Activated CD4-positive, alpha-beta T cell treated with anti-CD3 and anti-CD28 coated beads for 1 hour (primary cell): ENCODE measurements at regions not wholly inside any gene's neighbourhood (a gene's known extent, or its start where the extent isn't known, plus 50 kb on each side); places are given as distances from the start of the nearest gene placed in this dataset.

Experiments used
- DNase-seq: peaks from one replicate; pipeline ENCODE4 v3.0.0-alpha.2; 2020

DNA sequence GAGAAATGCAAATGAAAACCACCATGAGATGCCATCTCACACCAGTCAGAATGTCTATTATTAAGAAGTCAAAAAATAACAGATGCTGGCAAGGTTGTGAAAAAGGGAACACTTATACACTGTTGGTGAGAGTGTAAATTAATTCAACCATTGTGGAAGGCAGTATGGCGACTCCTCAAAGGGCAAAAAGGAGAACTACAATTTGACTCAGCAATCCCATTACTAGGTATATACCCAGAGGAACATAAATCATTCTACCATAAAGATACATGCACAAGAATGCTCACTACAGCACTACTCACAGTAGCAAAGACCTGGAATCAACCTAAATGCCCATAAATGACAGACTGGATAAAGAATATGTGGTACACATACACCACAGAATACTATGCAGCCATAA lies 161.1 kb upstream of the PDGFD start:
- DNase-seq: no peak

DNA sequence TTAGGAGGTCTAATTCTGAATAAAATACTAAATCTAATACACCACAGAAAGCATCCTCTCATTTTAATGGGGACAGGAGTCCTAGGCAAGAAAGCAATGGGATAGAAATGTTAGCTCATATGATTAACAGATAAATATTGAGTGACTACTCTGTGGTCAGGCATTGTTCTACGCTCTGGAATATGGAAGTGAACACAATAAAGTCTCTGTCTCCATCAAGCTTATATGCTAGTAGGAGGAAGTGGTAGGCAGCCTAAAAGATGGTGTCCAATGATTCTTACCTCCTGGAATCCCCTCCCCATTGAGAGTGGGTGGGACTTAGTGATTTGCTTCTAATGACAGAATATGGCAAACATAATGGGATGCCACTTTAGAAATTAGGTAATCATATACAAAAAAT lies 160.3 kb upstream of the PDGFD start:
- DNase-seq: no peak

DNA sequence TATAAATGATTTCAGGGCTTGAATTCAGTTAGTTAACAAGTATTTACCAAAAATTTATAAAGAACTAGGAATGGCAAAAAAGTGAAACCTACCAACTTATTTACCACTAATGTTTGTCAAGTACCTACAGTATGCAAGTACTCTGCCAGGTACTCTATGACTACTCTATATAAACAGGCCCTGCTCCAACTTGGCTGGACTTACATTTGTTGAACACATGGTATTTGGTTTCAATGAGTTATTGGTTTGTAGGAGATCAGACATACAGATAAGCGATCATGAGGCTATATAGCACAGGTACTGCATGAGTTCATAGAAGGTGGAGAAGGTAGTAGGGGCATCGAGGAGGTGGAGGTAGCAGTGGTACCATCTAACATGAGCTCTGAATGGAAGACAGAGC lies 159.9 kb upstream of the PDGFD start:
- no peak for DNase-seq

DNA sequence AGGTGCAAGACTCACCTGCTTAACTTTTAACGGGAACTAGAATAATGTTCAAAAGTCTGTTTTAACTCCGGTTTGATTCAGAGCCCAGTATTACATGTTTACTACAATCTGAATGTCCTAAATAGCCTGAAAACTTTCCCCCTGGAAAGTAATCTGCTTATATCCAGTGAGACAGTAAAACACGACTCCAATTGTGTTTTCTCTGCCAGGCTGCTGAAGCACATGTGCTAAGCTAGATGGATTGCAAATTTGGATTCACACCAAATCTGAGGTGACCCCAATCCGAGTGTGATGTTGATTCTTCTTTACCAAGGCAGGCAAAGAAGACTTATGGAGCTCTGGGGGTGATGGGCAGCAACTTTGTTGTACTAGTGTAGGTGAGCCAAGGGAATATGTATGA lies 158.7 kb upstream of the PDGFD start:
- no peak for DNase-seq

DNA sequence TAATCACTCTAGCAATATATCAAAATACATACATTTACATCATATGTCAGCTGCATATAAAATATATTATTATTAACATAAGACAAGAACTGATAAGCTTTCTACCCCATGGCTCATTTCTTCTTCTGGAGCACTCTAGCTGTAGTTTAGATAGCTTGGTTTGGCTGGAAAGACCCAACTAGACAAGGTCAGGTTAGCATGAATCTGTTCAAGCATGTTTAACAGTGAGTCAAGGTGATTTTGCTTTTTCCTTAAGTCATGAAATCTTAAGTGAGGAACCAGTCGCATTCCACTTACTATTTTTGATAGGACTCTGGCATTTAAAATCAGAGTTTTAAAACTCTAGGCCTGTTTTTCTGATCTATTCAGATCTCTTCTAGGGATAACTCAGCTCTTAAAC lies 157.0 kb upstream of the PDGFD start:
- no peak for DNase-seq

DNA sequence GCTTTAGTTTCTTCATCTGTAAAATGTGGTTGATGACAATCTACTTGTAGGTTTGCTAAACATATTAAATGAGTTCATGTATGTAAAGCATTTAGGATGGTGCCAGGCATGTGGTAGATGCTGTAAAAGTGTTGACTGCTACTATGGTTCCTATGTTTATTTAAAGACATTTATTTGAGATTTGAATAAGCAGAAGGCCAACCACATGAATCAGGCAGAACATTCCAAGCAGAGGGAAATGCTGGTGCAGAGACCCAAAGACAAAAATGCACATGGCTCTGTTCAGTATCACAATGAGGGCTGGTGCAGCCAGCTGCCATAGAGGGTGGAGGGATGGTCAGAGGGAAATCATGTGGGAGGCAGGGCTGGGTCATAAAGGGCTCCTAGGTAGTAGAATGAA lies 156.2 kb upstream of the PDGFD start:
- DNase-seq: no peak

DNA sequence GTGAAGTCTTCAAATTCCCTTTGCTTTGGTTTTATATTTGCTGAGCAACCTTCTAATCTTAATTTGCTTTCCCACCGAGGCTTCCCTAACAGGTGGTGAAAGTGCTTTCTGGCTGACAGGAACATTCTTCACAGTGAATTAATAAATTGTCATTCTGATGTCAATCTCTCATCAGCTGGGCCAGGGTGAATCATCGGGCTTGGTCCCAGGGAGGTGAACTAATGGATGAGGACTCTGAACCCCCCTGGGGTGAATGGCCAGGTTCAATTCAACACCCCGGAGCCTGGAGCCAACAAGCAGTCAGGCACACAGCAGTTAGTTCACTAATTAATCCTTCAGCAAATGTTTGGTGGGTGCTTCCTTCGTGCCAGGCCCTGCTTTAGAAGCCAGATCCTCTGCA lies 155.4 kb upstream of the PDGFD start:
- DNase-seq: no peak

DNA sequence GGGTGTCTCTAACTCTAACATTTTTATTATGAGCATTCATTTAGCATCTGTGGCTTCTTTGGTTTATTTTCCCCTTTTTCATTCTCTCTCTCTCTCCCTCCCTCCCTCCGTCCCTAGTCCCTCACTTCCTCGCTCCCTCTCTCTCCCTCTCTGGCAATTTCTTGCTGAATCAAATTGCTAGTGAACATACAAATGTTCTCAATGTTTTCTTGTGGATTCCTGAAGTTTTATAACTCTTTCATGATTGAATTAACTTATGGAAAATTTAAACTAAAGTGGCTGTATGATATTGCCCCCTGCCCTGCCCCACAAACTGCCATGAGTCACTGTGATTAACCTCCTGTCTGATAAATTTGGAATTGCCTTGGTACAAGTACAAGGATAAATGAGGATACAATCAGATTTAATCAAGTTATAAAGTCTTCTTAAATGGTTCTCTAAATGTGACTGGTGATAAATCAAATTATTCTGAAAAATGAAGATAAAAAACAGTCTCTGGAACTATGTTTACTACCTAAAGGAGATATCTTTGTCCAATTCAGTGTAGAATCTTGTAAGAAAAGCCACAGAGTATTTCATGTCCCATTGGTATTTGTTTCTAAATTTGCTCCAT lies 143.0 kb upstream of the PDGFD start:
- no peak for DNase-seq

DNA sequence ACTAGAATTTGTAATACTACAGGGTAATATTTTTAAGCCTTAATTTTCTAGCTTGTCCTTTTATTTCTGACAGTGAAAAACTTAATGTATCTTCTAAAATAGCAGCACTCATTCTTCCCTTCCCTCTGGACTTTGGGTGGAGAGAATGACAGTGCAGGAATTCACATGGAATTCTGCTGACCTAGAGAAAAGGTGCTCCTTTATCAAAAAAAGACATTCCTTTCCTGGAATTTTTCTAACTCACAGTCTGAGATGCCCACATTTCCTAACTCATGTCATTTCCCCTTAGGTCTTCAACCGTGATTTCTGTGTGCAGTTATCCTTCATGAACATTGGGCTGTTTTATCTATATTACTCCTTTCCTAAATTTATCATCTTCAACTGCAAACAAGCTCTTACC lies 137.8 kb upstream of the PDGFD start:
- no peak for DNase-seq

DNA sequence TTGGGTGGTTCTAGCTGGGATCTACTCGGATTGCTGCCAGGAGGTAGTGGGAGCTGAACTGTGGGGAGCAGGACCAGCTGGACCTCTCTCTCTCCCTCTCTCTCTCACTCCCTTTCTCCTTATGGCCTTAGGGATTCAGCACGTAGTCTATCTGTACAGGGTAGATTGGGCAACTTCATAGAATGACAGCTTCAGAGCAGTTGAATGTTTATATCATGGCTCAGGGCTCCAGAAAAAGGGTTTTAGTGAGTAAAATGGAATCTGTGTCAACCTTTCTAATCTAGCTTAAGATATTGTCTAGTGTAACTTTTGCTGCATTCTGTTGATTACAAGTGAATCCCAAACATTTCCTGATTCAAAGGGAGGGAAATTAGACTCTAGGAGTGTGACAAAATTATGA lies 127.7 kb upstream of the PDGFD start:
- no peak for DNase-seq

DNA sequence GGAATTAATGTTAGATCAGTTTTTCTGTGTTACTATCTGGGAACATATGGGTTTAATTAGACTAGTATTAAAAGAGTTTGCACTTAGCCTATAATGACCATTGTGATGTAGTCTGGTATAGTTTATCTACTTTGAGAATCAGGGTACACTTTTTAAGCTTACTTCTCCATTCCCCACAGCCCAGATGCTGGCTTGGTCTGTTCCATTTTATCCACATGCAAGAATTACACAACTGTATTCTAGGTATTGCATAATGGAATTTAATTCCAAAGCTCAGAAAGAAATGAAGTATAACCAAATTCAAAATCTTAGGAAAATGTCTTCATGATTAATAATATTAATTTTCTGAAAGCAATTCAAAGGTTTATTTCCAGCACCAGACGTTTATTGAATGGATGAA lies 122.2 kb upstream of the PDGFD start:
- DNase-seq: no peak

DNA sequence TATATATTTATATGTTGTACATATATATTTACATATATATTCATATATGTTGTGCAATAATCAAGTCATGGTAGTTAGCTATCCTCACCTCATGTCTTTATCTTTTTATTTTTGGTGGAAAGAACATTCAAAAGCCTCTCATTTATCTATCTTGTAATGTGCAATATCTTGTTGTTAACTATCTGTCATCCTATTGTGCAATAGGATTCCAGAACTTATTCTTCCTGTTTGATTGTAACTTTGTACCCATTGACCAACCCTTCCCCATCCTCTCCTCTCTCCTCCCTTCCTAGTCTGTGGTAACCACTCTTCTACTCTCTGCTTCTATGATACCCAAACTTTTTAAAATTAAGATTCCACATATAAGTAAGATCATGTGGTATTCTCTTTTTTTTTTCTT lies 115.6 kb upstream of the PDGFD start:
- no peak for DNase-seq

DNA sequence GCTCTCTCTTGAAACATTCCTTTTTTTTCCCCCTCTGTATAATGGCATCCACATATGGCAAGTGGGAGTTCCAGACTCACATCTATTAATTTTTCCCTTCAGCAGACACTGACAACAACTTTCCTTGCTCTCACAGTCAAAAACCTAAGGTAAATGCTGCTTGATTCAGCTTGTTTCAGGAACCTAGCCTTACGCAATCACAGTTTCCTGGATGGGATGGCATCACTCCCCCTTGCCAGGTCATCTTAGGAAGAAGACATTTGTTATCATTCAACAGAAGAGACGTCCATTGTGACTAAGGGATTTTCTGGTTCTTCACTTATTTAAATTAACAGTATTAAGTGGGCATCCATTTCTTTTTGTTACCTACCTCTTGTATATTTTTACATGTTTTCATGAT lies 112.0 kb upstream of the PDGFD start:
- no peak for DNase-seq

DNA sequence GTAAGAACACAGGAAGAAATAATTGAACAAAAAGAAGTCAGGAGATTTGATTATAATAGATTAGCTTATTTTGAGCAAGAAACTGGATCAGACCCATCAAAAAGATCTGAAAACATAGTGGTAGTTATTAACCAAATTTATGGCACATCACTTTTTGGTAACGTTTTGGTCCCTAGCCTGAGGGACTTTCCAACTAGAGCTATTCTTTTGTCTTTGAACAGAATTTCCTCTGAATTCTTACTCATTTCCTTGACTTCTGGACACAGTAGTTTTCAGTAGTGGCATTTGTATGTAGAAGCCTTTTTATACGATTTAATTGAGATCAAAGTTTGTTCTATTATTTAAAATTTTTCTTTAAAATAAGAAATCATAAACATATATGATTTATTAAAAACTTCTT lies 96.5 kb upstream of the PDGFD start:
- no peak for DNase-seq

DNA sequence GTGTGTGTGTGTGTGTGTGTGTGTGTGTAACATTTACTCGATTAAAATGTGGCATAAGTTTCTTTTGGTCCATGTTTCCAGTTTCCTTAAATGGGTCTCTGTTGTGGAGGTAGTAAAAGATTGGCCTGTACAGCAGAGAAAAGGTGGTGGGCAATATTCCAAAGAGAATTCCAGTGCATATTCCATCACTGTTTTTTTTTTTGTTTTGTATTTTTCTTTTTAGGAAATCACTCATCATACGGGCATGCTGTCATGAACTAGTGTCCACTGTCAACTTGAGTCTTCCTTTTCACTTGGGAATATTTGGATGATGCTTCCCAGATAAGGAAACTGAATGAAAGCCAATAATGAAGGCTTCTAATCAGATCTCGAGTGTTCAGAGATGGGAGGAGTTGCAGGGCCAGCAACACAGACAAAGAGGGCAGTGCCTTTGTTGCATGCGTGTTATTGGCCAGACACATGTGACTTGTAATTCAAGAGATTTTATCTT lies 95.2 kb upstream of the PDGFD start:
- DNase-seq: no peak

DNA sequence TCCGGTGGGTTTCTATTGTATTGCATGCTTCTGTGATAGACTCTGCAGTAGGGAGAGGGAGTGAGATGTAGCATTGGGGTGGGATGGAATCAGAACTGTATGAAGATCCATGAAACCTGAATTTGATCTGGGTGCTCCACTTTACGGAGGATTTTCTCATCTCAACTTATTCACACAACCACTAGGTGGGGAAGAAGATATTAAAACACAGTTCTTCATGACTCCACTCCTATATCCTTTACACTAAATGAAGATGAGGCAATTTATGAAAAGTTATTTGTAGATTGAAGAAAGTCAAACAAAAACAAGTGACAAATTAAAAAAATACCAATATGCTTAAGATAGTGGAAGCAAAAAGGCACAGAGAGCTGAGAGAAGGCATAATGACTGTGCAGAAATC lies 92.6 kb upstream of the PDGFD start:
- DNase-seq: no peak

DNA sequence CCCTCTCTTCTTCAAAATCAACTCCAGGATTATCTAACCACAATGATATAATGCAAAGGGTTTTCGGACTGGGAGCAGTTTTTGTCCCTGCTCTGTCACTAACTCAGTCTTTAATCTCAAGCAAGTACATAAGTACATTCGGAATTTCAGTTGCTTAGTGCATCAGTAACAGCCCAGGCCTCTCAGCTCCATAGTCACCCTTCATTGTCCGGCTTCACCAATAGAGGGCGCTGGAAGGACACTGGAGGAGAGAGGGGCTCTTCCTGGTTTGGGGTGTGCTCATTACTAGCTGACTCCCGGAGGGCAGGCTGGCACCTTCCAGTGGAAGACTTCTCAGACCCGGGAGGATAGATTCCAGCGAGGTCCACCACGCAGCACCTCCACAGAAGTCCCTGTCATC lies 90.4 kb upstream of the PDGFD start:
- DNase-seq: no peak

DNA sequence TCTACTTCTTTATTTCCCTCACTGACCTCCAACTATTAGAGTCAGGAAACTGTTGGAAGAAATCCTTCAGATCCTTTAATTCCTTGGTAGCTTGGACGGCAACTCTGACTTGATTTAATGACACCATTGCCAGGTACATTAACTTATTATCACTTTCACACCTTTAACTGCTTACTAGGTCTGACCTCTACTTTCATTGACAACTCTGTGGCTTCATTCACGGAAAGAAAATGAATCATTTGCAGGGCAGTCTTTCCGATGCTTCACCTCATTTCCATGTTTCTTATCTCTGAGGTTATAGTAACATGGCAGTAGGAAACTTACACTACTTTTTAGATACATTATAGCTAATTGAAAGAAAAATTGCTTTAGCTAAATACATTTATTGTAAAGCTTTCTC lies 82.6 kb upstream of the PDGFD start:
- no peak for DNase-seq

DNA sequence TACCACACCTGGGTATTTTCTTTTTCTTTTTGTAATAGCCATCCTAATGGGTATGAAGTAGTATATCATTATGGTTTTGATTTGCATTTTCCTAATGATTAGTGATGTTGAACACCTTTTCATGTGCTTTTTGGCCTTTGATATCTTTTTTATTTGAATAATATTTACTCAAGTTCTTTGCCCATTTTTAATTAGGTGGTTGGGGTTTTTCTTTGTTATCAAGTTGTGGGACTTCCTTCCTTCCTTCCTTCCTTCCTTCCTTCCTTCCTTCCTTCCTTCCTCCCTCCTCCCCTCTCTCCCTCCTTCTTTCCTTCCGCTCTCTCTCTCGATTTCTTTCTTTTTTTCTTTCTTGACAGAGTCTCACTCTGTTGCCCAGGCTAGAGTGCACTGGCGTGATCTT lies 75.0 kb upstream of the PDGFD start:
- DNase-seq: no peak

DNA sequence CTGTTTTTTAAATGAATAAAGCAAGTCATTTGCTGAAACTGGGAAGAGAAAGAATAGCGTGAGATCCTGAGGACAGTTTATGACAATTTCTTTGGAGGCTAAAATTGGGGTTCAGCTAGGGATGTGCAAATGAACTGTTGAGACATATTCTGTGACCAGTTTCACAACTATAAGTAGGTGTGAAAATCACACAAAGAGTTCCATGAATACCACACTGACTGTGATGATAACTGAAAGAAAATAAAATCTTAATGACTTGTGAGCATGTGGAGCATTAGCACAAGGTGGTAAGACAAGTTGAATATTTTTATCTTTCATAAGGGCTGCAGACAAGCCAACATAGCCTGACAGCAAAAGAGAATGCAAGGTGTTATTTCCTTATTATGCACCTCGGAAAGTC lies 61.1 kb upstream of the PDGFD start:
- DNase-seq: no peak

DNA sequence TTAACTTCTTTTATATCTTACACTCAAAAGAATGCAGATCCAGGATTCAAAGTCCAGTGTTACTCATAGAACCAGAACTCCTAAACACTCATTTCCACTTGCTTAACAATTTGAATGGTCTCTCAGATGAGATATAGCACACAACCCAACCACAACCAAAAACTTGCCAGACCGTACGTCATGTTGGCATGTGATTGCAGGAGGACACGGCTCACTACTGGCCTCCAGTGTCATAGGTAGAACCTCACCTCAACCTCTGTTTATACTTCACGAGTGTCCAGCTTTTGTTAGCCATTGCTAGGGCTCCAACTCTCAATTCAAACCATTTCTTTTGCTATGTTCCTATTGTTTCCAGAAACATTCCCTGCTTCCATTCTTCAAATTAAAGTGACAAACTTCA lies 58.5 kb upstream of the PDGFD start:
- DNase-seq: no peak

DNA sequence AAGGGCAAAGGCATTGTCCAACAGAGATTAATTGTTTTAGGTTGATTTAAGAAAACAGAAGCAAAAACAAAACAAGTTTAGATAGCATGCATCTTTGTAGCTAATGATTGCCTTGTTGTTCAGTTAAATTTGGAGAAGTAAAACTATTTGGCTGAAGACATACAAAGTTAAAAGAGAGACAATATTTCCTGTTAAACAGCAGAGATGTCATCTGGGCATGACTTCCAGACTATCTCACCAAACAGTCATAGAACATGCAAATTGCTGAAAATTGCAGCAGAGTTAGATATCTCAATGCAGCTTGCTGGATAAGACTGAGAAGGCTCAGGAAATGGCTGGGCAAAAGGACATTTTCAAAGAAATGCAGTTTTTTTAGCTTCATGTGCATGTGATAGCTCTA lies 57.5 kb upstream of the PDGFD start:
- no peak for DNase-seq

DNA sequence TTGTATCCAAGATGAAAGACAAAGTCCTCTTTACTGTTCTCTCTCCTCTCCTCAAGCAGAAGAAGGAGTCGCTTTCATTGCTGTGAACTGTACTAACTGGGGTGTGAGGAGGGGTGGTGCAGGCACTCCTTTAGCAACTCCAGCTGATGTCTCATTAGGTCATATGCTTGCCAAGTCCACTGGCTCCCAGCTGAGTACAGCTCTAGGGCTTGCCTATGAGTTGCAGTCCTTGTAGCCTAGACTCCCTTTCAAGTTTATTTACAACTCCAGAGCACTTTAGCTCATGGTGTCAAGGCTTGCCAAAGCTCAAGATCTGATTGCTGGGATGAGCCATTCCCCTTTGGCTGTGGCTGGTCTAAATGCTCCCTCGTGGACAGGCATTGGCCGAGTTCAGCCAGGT lies 55.1 kb upstream of the PDGFD start:
- no peak for DNase-seq

DNA sequence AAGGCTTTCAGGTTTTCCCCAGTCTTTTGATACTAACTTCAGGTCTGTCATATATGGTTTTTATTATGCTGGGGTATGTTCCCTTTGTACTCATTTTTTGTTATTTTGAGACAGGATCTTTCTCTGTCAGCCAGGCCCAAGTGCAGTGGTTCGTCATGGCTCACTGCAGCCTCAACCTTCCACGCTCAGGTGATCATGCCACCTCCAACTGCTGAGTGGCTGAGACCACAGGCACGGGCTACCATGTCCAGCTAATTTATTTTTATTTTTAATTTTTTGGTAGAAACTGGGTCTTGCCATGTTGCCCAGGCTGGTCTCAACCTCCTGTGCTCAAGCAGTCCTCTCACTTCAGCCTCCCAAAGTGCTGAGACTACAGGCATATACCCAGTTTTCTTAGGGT lies 50.6 kb upstream of the PDGFD start:
- DNase-seq: no peak
